HepG2 (cell line): ENCODE measurements at regions not wholly inside any gene's neighbourhood (a gene's known extent, or its start where the extent isn't known, plus 50 kb on each side); places are given as distances from the start of the nearest gene placed in this dataset.

Experiments
- ATAC-seq: fragments of 200-7000 bp; cut with Tn5 transposase; 3 replicates; pipeline ENCODE4 v1.9.1; 2020; ENCODE audit warnings: mild to moderate bottlenecking, moderate library complexity
- BruUV-seq: library from RNA; stranded (reverse); fragments of 400-500 nt; replicated peaks from 2 replicates; lab custom pipeline; 2021; lab: Mats Ljungman, UMichigan
- CTCF ChIA-PET: fragments of 300-600 bp; formaldehyde crosslinking; extraction: SDS; loops from one replicate; lab custom pipeline; 2021; ENCODE audit warnings: low total read pairs, inconsistent platforms, low intra/inter-chr PET ratio; lab: Yijun Ruan, JAX
- POLR2A ChIA-PET: fragments of 350-600 bp; sonication (Branson Sonifier 250); formaldehyde crosslinking; loops from one replicate; lab custom pipeline; 2020; ENCODE audit warnings: antibody characterized with exemption, inconsistent platforms; lab: Yijun Ruan, JAX
- DNase-seq: peaks from one replicate; pipeline ENCODE4 v3.0.0-alpha.2; 2015; ENCODE audit warnings: low spot score
- FAIRE-seq: peaks from 3 replicates; lab custom pipeline; 2011; peaks lifted over from hg19 to GRCh38; lab: Jason Lieb, UNC
- H2AFZ ChIP-seq: one replicate; pipeline ENCODE4 v1.6.1; 2011; ENCODE audit warnings: low read length, inconsistent platforms
- H3K27ac ChIP-seq: fragments of 300-600 bp; 3 replicates; pipeline ENCODE4 v1.8.0; 2011; ENCODE audit warnings: mixed run types, mild to moderate bottlenecking, mixed read lengths, low read length, inconsistent platforms; ENCODE audit not compliant: insufficient read depth; ENCODE audit errors: extremely low read length
- H3K27me3 ChIP-seq, 2 experiments: fragments of 200-600 bp in 1 of 2; 2 replicates in 1 of 2; 3 replicates in 1 of 2; pipeline versions ENCODE4 v1.6.0 to v1.8.0; 2011; ENCODE audit warnings: low read length in 2 of 2, mild to moderate bottlenecking in 2 of 2, moderate library complexity in 2 of 2, inconsistent platforms in 1 of 2; ENCODE audit not compliant: insufficient read depth in 2 of 2, control insufficient read depth in 1 of 2
- H3K36me3 ChIP-seq, 2 experiments: fragments of 200-600 bp in 1 of 2; replicated peaks in 1 of 2; 2 replicates in 1 of 2; 3 replicates in 1 of 2; pipeline versions ENCODE4 v1.5.1 to v1.8.0; 2011; ENCODE audit warnings: low read length in 2 of 2, inconsistent platforms in 1 of 2; ENCODE audit not compliant: insufficient read depth in 2 of 2, control insufficient read depth in 1 of 2
- H3K4me1 ChIP-seq: 2 replicates; pipeline ENCODE4 v1.5.1; 2012; ENCODE audit warnings: low read length, inconsistent platforms; ENCODE audit not compliant: insufficient read depth
- H3K4me2 ChIP-seq: 2 replicates; pipeline ENCODE4 v1.6.0; 2011; ENCODE audit warnings: low read depth, low read length, inconsistent platforms
- H3K4me3 ChIP-seq, 3 experiments: fragments of 200-600 bp in 1 of 3; sonication (generic), shearing (Covaris generic) in 1 of 3; replicated peaks in 1 of 3; 2 replicates each; pipeline ENCODE4 v1.5.1; 2011 to 2016; ENCODE audit warnings: low read length in 3 of 3, inconsistent platforms in 2 of 3, low read depth in 2 of 3, mild to moderate bottlenecking in 2 of 3, control low read depth in 1 of 3, mixed read lengths in 1 of 3; ENCODE audit not compliant: insufficient read depth in 1 of 3
- H3K79me2 ChIP-seq: one replicate; pipeline ENCODE4 v1.6.1; 2011; ENCODE audit warnings: low read length, inconsistent platforms; ENCODE audit not compliant: insufficient read depth
- H3K9ac ChIP-seq: 2 replicates; pipeline ENCODE4 v1.6.0; 2011; ENCODE audit warnings: mild to moderate bottlenecking, low read depth, low read length, inconsistent platforms; ENCODE audit not compliant: insufficient read depth
- H3K9me3 ChIP-seq: 2 replicates; pipeline ENCODE4 v1.5.1; 2012; ENCODE audit warnings: mild to moderate bottlenecking, low read length
- H4K20me1 ChIP-seq: 2 replicates; pipeline ENCODE4 v1.6.0; 2011; ENCODE audit warnings: inconsistent platforms, mild to moderate bottlenecking, low read length, moderate library complexity; ENCODE audit not compliant: insufficient read depth
- CBX5 ChIP-seq: sonication (generic); formaldehyde crosslinking; IDR thresholded peaks from 2 replicates; pipeline ENCODE4 v1.4.0; 2020; ENCODE audit warnings: missing genetic modification reagents, borderline replicate concordance
- EP300 ChIP-seq, 3 experiments: sonication (generic) in 1 of 3; formaldehyde crosslinking in 1 of 3; IDR thresholded peaks; 2 replicates each; pipeline versions ENCODE4 v1.5.1 to v1.6.1; 2011 to 2020; ENCODE audit warnings: low read depth in 2 of 3, low read length in 2 of 3, borderline replicate concordance in 1 of 3, improper control_type of control experiment in 1 of 3, mild to moderate bottlenecking in 1 of 3, missing genetic modification reagents in 1 of 3, moderate library complexity in 1 of 3
- HOMEZ ChIP-seq: IDR thresholded peaks from 2 replicates; pipeline ENCODE4 v1.6.1; 2016; ENCODE audit warnings: low read depth
- IRX3 ChIP-seq: sonication (generic); formaldehyde crosslinking; IDR thresholded peaks from 2 replicates; pipeline ENCODE4 v1.8.1; 2023; ENCODE audit warnings: mild to moderate bottlenecking, low read depth, missing genetic modification reagents, borderline replicate concordance
- KDM3A ChIP-seq: IDR thresholded peaks from 2 replicates; pipeline ENCODE4 v1.6.1; 2018; ENCODE audit warnings: low read depth, missing compliant biosample characterization
- MED8 ChIP-seq: sonication (generic); formaldehyde crosslinking; IDR thresholded peaks from 2 replicates; pipeline ENCODE4 v1.8.1; 2023; ENCODE audit warnings: mild to moderate bottlenecking, missing genetic modification reagents; ENCODE audit not compliant: insufficient replicate concordance
- PAWR ChIP-seq: sonication (generic); formaldehyde crosslinking; IDR thresholded peaks from 2 replicates; pipeline ENCODE4 v1.4.0; 2020; ENCODE audit warnings: missing genetic modification reagents, mild to moderate bottlenecking, borderline replicate concordance
- PTBP1 ChIP-seq: fragments of 200-400 bp; formaldehyde crosslinking; IDR thresholded peaks from 2 replicates; pipeline ENCODE4 v1.6.1; 2018; ENCODE audit warnings: low read length, low read depth; ENCODE audit not compliant: poor library complexity, severe bottlenecking
- TCF12 ChIP-seq, 2 experiments: fragments of 450-650 bp in 1 of 2; sonication (generic) in 1 of 2; formaldehyde crosslinking in 1 of 2; IDR thresholded peaks; 2 replicates each; pipeline versions ENCODE4 v1.6.1 to v1.8.0; 2017 to 2022; ENCODE audit warnings: antibody characterized with exemption in 1 of 2, mild to moderate bottlenecking in 1 of 2, missing genetic modification reagents in 1 of 2, moderate library complexity in 1 of 2
- ZNF142 ChIP-seq: sonication (generic); formaldehyde crosslinking; IDR thresholded peaks from 2 replicates; pipeline ENCODE4 v1.4.0; 2020; ENCODE audit warnings: missing genetic modification reagents
- ZNF33A ChIP-seq: sonication (generic); formaldehyde crosslinking; IDR thresholded peaks from 2 replicates; pipeline ENCODE4 v1.5.1; 2020; ENCODE audit warnings: missing genetic modification reagents, mild to moderate bottlenecking, moderate library complexity, borderline replicate concordance
- ZNF850 ChIP-seq: sonication (generic); formaldehyde crosslinking; conservative IDR thresholded peaks from 2 replicates; pipeline ENCODE4 v1.9.0; 2021; ENCODE audit warnings: mild to moderate bottlenecking, missing genetic modification reagents
- WGBS: methylation state at CpG from one replicate; pipeline ENCODE4 v1.1.6; 2017; ENCODE audit warnings: low lambda C conversion rate; 5-methylcytosine and 5-hydroxymethylcytosine counted together
- in situ Hi-C: cut with HindIII; loops from 2 replicates; pipeline ENCODE4 v1.10.0; 2017; ENCODE audit warnings: low pct_unique_long_range_greater_than_20kb; ENCODE audit not compliant: extremely low pct_ligation_motif_present
- intact Hi-C: fragments of 100-400 bp; cut with micrococcal nuclease; formaldehyde crosslinking; loops from one replicate; pipeline ENCODE4 v1.10.0; 2022; ENCODE audit not compliant: unreplicated experiment
- TF ChIP-seq, protein P1 (sequence below): sonication (generic); formaldehyde crosslinking; IDR thresholded peaks from 2 replicates; pipeline ENCODE4 v1.8.1; 2023; ENCODE audit warnings: mild to moderate bottlenecking, missing genetic modification reagents, borderline replicate concordance
- TF ChIP-seq, protein P2 (sequence below), 2 experiments: sonication (generic) in 1 of 2; formaldehyde crosslinking in 1 of 2; IDR thresholded peaks; 2 replicates each; pipeline versions ENCODE4 v1.4.0 to v1.6.1; 2018 to 2020; ENCODE audit warnings: missing genetic modification reagents in 2 of 2, borderline replicate concordance in 1 of 2, low read depth in 1 of 2, mild to moderate bottlenecking in 1 of 2, missing biosample characterization in 1 of 2

DNA sequence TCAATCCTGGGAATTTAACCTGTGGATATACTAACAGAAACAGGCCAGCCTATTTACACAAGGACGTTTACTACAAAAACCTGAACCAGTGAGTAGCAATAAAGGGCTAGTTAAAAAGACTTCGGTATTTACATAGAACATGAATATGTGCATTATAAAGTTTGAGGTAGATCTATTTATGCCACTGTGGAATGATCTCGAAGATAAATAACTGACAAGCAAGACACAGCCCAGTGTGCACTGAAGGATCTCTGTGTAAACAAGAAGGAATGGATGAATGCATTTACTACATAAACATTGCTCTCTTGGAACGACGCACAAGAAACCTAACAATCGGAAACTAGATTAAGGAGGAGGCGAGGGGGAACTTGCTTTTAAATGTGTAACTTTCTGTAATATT is 132.0 kb upstream of the NSMCE3 start:
- H3K79me2 ChIP-seq: no peaks in the 10 kb centered on the region
- no TSS peak for BruUV-seq
- intact Hi-C loops: no loop called here
- ATAC-seq: no peak
- H3K9ac ChIP-seq: no peak overlapping the region
- 5% methylated on average over 7 of the region's 7 CpGs for WGBS
- H3K27me3 ChIP-seq: no peaks in the 10 kb centered on the region
- H3K9me3 ChIP-seq: no peaks in the 10 kb centered on the region
- H3K27ac ChIP-seq: no peak overlapping the region
- CTCF ChIA-PET: no interaction called here
- DNase-seq: no peak
- POLR2A ChIA-PET: no interaction called here
- H3K36me3 ChIP-seq: no peaks in the 10 kb centered on the region
- H4K20me1 ChIP-seq: no peaks in the 10 kb centered on the region
- no peak overlapping the region for H3K4me3 ChIP-seq
- in situ Hi-C loops: no loop called here
- no peaks in the 10 kb centered on the region for H3K4me1 ChIP-seq
- no peak overlapping the region for H2AFZ ChIP-seq
- FAIRE-seq: no peak
- H3K4me2 ChIP-seq: no peak overlapping the region
- TF ChIP-seq KDM3A (CRISPR knock-in tag): no peak
- no peak for TF ChIP-seq HOMEZ (CRISPR knock-in tag)
- no peak for TF ChIP-seq PAWR
- TF ChIP-seq, protein P1, sequence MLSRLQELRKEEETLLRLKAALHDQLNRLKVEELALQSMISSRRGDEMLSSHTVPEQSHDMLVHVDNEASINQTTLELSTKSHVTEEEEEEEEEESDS: no peak
- no peak for TF ChIP-seq PTBP1
- no peak for TF ChIP-seq ZNF142 (CRISPR knock-in tag)
- no peak for TF ChIP-seq CBX5
- TF ChIP-seq, protein P2, sequence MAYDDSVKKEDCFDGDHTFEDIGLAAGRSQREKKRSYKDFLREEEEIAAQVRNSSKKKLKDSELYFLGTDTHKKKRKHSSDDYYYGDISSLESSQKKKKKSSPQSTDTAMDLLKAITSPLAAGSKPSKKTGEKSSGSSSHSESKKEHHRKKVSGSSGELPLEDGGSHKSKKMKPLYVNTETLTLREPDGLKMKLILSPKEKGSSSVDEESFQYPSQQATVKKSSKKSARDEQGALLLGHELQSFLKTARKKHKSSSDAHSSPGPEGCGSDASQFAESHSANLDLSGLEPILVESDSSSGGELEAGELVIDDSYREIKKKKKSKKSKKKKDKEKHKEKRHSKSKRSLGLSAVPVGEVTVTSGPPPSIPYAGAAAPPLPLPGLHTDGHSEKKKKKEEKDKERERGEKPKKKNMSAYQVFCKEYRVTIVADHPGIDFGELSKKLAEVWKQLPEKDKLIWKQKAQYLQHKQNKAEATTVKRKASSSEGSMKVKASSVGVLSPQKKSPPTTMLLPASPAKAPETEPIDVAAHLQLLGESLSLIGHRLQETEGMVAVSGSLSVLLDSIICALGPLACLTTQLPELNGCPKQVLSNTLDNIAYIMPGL (CRISPR knock-in tag; IDR thresholded peaks at IDR 0.05; ENCODE audit: borderline replicate concordance in 1 of 2, low read depth in 1 of 2): no peak
- TF ChIP-seq EP300 (IDR thresholded peaks at IDR 0.05; ENCODE audit: low read depth in 2 of 2, low read length in 2 of 2): no peak
- no peak for TF ChIP-seq EP300 (CRISPR knock-in tag; IDR thresholded peaks at IDR 0.05; ENCODE audit: borderline replicate concordance)
- no peak for TF ChIP-seq ZNF850 (CRISPR knock-in tag)
- TF ChIP-seq TCF12 (IDR thresholded peaks at IDR 0.05): no peak
- TF ChIP-seq TCF12 (CRISPR knock-in tag; IDR thresholded peaks at IDR 0.05): no peak
- TF ChIP-seq ZNF33A (CRISPR knock-in tag): no peak
- no peak for TF ChIP-seq IRX3 (CRISPR knock-in tag)
- no peak for TF ChIP-seq MED8 (CRISPR knock-in tag)
